ENCODE measurements at regions not wholly inside any gene's neighbourhood (a gene's known extent, or its start where the extent isn't known, plus 50 kb on each side); places are given as distances from the start of the nearest gene placed in this dataset.

DNA sequence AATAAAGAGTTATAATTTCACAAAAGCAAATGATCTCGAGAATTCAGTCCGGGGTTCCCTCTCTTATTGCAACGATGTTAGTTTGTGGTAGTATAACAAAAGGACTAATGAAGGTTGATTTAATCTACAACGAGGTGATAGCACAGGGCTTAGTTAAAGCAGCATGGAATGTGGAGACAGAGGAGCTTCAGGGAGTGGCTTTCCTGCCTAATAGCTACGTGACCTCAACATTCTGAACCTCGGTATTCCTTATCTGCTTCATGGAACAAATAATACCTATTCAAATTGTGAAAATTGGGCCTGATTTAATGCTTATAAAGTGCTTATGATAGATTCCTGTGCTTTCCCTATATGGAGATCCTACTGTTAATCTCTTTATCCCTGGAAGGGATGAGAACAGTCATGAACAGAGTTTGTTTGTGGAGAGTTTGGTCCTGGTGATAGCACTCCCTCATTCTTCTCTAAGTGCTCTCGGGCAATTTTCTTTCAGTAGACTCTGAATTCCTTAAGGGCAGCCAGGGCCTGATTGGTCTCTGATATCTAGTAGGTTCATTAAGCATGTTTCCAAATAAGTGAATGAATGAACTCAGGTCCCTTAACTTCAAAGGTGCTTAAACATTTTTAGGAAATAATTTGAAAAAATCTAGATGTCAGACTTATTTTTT is 104.1 kb upstream of the TUT7 start:
- DNase-seq (ENCODE audit: low read depth), result no peak
- no peak overlapping the region for H3K4me3 ChIP-seq (ENCODE audit: low read length)
- no peak for TF ChIP-seq CTCF (conservative IDR thresholded peaks at IDR 0.05; ENCODE audit: low read length)

- TF ChIP-seq CTCF (conservative IDR thresholded peaks at IDR 0.05; ENCODE audit: low read length), result no peak
- no peak for DNase-seq (ENCODE audit: low read depth)
- H3K4me3 ChIP-seq (ENCODE audit: low read length), result no peak overlapping the region
These were observed 102.2 kb upstream of the TUT7 start for GRCh38 chr9:86456416-86456815.

GRCh38 chr9:86454701-86455615 is 100.7 kb upstream of the TUT7 start:
- no peak for TF ChIP-seq CTCF (conservative IDR thresholded peaks at IDR 0.05; ENCODE audit: low read length)
- peak; percentile 76 for DNase-seq (ENCODE audit: low read depth)

GRCh38 chr9:86452201-86452828 is 98.1 kb upstream of the TUT7 start:
- no peak for DNase-seq (ENCODE audit: low read depth)
- no peak overlapping the region for H3K4me3 ChIP-seq (ENCODE audit: low read length)
- no peak for TF ChIP-seq CTCF (conservative IDR thresholded peaks at IDR 0.05; ENCODE audit: low read length)

More at GRCh38 chr9:86454701-86455615, 100.7 kb upstream of the TUT7 start:
- peak overlapping the region; percentile 32 for H3K4me3 ChIP-seq (ENCODE audit: low read length)

- no peak for DNase-seq (ENCODE audit: low read depth)
- H3K4me3 ChIP-seq (ENCODE audit: low read length), result no peak overlapping the region
- TF ChIP-seq CTCF (conservative IDR thresholded peaks at IDR 0.05; ENCODE audit: low read length), result no peak
These were observed 95.0 kb upstream of the TUT7 start for GRCh38 chr9:86449246-86449645.

- TF ChIP-seq CTCF (conservative IDR thresholded peaks at IDR 0.05; ENCODE audit: low read length), result no peak
- H3K4me3 ChIP-seq (ENCODE audit: low read length), result no peak overlapping the region
- DNase-seq (ENCODE audit: low read depth), result peak; percentile 72
These were observed 91.5 kb upstream of the TUT7 start for GRCh38 chr9:86445671-86446070.
